ENCODE measurements at regions not wholly inside any gene's neighbourhood (a gene's known extent, or its start where the extent isn't known, plus 50 kb on each side); places are given as distances from the start of the nearest gene placed in this dataset.

GRCh38 chr9:78972303-78972999, 599.3 kb upstream of the TLE4 start:
- H3K9me3 ChIP-seq (ENCODE audit: low read depth), result no peaks in the 10 kb centered on the region
- DNase-seq (ENCODE audit: low read depth in 1 of 2, low spot score in 1 of 2), result no peak
- no peaks in the 10 kb centered on the region for H3K36me3 ChIP-seq
- no peaks in the 10 kb centered on the region for H3K27me3 ChIP-seq
- H3K4me1 ChIP-seq (ENCODE audit: low read depth), result no peaks in the 10 kb centered on the region
- TF ChIP-seq, protein P1, sequence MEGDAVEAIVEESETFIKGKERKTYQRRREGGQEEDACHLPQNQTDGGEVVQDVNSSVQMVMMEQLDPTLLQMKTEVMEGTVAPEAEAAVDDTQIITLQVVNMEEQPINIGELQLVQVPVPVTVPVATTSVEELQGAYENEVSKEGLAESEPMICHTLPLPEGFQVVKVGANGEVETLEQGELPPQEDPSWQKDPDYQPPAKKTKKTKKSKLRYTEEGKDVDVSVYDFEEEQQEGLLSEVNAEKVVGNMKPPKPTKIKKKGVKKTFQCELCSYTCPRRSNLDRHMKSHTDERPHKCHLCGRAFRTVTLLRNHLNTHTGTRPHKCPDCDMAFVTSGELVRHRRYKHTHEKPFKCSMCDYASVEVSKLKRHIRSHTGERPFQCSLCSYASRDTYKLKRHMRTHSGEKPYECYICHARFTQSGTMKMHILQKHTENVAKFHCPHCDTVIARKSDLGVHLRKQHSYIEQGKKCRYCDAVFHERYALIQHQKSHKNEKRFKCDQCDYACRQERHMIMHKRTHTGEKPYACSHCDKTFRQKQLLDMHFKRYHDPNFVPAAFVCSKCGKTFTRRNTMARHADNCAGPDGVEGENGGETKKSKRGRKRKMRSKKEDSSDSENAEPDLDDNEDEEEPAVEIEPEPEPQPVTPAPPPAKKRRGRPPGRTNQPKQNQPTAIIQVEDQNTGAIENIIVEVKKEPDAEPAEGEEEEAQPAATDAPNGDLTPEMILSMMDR (IDR thresholded peaks at IDR 0.05; ENCODE audit: low read depth, low read length), result no peak
- H3K27ac ChIP-seq, result no peak overlapping the region
- no peak overlapping the region for H3K4me3 ChIP-seq

DNA sequence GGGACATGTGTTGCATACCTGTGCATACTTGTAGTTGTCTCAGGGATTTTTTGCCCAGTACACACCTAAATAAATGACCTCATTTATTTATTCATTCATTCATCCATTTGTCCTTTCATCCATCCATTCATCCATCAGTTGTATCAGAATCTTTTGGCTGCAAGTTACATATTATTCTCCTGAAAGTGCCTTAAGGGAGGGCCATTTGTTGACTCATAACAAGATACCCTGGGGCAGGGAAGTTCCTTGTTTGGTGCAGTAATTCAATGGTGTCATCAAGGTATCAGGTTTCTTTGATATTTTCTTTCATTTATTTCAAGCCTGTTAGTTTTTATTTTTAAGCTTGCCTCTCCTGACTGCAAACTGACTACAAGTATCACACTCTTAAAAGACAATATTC, 597.9 kb upstream of the TLE4 start:
- no peaks in the 10 kb centered on the region for H3K27me3 ChIP-seq
- TF ChIP-seq, protein P1 (IDR thresholded peaks at IDR 0.05; ENCODE audit: low read depth, low read length), result no peak
- no peaks in the 10 kb centered on the region for H3K36me3 ChIP-seq
- DNase-seq (ENCODE audit: low read depth in 1 of 2, low spot score in 1 of 2), result no peak
- H3K4me3 ChIP-seq, result no peak overlapping the region
- H3K4me1 ChIP-seq (ENCODE audit: low read depth), result no peaks in the 10 kb centered on the region
- H3K27ac ChIP-seq, result no peak overlapping the region
- no peaks in the 10 kb centered on the region for H3K9me3 ChIP-seq (ENCODE audit: low read depth)

GRCh38 chr9:78982849-78983248, 588.9 kb upstream of the TLE4 start:
- TF ChIP-seq, protein P1 (IDR thresholded peaks at IDR 0.05; ENCODE audit: low read depth, low read length), result no peak
- Histone ChIP-seq H3K27me3 (no peaks in the 10 kb centered on the region), H3K9me3 (ENCODE audit: low read depth) (no peaks in the 10 kb centered on the region), H3K27ac (no peak overlapping the region), H3K4me1 (ENCODE audit: low read depth) (no peaks in the 10 kb centered on the region), H3K4me3 (no peak overlapping the region), H3K36me3 (no peaks in the 10 kb centered on the region)
- peak in 1 of 2 donors; percentile 8 for DNase-seq (ENCODE audit: low read depth in 1 of 2, low spot score in 1 of 2)

DNA sequence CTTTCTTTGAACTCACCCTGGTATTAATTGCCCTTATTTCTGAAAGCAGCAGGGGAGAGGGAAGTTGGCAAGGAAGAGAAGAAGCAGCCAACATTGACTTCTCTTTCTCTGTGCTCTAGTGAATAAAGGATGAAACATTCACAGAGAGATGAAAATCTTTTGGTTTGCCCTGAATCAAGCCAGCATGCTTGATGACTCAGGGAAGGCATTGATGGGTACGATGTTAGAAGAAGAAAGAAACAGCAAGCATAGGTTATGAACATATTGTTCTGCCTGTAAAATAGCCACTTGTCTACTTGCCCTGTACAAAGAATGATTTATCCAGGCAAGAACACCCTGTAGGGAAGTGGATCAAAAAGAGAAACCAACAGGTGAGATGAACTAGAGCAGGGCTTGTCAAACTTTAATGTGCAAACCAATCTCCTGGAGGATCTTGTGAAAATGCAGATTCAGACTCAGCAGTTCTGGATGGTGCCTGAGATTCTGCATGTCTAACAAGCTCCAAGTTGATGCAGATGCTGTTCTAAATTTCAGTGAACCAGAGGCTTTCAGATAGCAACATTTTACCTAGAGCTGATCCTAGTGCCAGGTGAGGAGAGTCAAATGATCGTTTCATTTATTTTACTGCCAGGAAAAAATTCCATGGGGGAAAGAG, 586.6 kb upstream of the TLE4 start:
- no peaks in the 10 kb centered on the region for H3K9me3 ChIP-seq (ENCODE audit: low read depth)

DNA sequence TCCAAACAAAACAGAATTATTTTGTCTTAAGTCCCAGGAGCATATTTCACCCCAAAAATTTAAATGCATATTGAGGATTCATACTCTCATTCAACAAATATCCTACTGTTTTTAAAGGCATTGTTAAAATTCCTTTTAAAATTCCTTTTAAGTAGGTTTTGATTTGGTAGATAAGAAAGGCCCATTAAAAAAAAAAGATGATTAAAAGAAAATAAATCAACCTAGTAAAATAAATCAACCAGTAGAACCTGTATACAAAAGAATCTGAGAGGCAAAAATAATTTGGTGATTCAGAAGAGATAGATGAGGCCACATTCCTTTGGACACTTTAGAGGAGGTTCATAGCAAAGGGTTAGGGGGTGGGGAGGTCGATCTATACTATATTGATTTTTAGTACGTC, 585.3 kb upstream of the TLE4 start:
- Histone ChIP-seq H3K4me3 (no peak overlapping the region), H3K36me3 (no peaks in the 10 kb centered on the region), H3K27me3 (no peaks in the 10 kb centered on the region), H3K27ac (no peak overlapping the region), H3K9me3 (ENCODE audit: low read depth) (no peaks in the 10 kb centered on the region), H3K4me1 (ENCODE audit: low read depth) (no peaks in the 10 kb centered on the region)
- no peak for DNase-seq (ENCODE audit: low read depth in 1 of 2, low spot score in 1 of 2)
- TF ChIP-seq, protein P1 (IDR thresholded peaks at IDR 0.05; ENCODE audit: low read depth, low read length), result no peak

More for the DNA sequence above, 586.6 kb upstream of the TLE4 start:
- H3K27ac ChIP-seq, result no peak overlapping the region
- H3K4me3 ChIP-seq, result no peak overlapping the region
- DNase-seq (ENCODE audit: low read depth in 1 of 2, low spot score in 1 of 2), result no peak
- H3K27me3 ChIP-seq, result no peaks in the 10 kb centered on the region
- TF ChIP-seq, protein P1 (IDR thresholded peaks at IDR 0.05; ENCODE audit: low read depth, low read length), result no peak
- H3K4me1 ChIP-seq (ENCODE audit: low read depth), result no peaks in the 10 kb centered on the region
- no peaks in the 10 kb centered on the region for H3K36me3 ChIP-seq
